ENCODE measurements at regions not wholly inside any gene's neighbourhood (a gene's known extent, or its start where the extent isn't known, plus 50 kb on each side); places are given as distances from the start of the nearest gene placed in this dataset.
"Not testable (repeated sequence)": the region's sequence is repeated elsewhere in the genome, so short reads cannot be mapped to it uniquely, and the experiment has no call there.

DNA sequence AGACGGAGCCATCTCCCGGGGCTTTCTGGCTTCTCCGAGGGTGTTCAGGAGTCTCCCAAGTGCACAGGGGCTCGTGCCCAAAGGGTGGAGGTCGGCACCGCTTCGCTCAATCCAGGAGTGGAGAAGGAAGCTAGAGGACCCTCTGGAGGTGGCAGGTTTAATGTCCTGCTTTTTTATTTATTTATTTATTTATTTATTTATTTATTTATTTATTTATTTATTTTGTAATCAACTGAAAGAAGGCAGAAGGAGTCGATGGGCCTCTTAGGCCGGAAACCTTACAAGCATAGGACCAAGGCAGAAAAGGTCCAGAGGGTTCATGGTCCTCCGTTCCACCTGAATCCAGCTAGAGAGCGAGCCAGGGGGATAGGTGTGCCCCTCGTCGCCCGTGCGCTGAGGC, 289.4 kb upstream of the AGTR2 start:
- TF ChIP-seq POLR2A (IDR thresholded peaks at IDR 0.05; ENCODE audit: low read depth, low read length); TAF1 (IDR thresholded peaks at IDR 0.05; ENCODE audit: borderline replicate concordance, low read depth, low read length); POLR2AphosphoS5 (IDR thresholded peaks at IDR 0.05; ENCODE audit: low read depth, low read length): not testable (repeated sequence)

Measured in GM12892 (cell line).